HL-60 (cell line): ENCODE measurements at regions not wholly inside any gene's neighbourhood (a gene's known extent, or its start where the extent isn't known, plus 50 kb on each side); places are given as distances from the start of the nearest gene placed in this dataset.

Source experiments
- DNase-seq, 2 experiments: peaks; one replicate each; pipeline ENCODE4 v3.0.0-alpha.2; 2010 to 2020; ENCODE audit warnings: low read depth in 1 of 2, low spot score in 1 of 2
- H3K27ac ChIP-seq: fragments of 250-450 bp; sonication (Bioruptor Pico); replicated peaks from 2 replicates; pipeline ENCODE4 v1.5.1; 2020; ENCODE audit warnings: mild to moderate bottlenecking, moderate library complexity
- H3K27me3 ChIP-seq: fragments of 250-450 bp; sonication (Bioruptor Pico); 2 replicates; pipeline ENCODE4 v1.5.1; 2021; ENCODE audit warnings: mild to moderate bottlenecking, moderate library complexity; ENCODE audit not compliant: insufficient read depth, poor library complexity, severe bottlenecking
- H3K4me3 ChIP-seq: replicated peaks from 2 replicates; pipeline ENCODE4 v1.5.1; 2011; ENCODE audit warnings: mild to moderate bottlenecking, control low read depth, low read length; ENCODE audit not compliant: insufficient read depth
- GABPA ChIP-seq: IDR thresholded peaks from 2 replicates; pipeline ENCODE4 v1.6.1; 2012; ENCODE audit warnings: low read depth
- POLR2AphosphoS5 ChIP-seq: IDR thresholded peaks from 2 replicates; pipeline ENCODE4 v1.6.1; 2012; ENCODE audit warnings: low read depth
- SPI1 ChIP-seq: IDR thresholded peaks from 2 replicates; pipeline ENCODE4 v1.6.1; 2012; ENCODE audit warnings: low read depth, mild to moderate bottlenecking, borderline replicate concordance
- TF ChIP-seq, protein P1 (sequence below): IDR thresholded peaks from one replicate; pipeline ENCODE4 v1.5.1; 2011; ENCODE audit warnings: low read length, control low read depth, inconsistent platforms; ENCODE audit not compliant: insufficient read depth
- TF ChIP-seq, protein P2 (sequence below): IDR thresholded peaks from 2 replicates; pipeline ENCODE4 v1.6.1; 2012; ENCODE audit warnings: low read depth; ENCODE audit not compliant: insufficient replicate concordance

GRCh38 chr3:74287557-74287956 is 326.9 kb downstream of the CNTN3 start:
- no peak overlapping the region for H3K4me3 ChIP-seq
- H3K27me3 ChIP-seq = no peaks in the 10 kb centered on the region
- no peak overlapping the region for H3K27ac ChIP-seq
- no peak for DNase-seq
- TF ChIP-seq, protein P1, sequence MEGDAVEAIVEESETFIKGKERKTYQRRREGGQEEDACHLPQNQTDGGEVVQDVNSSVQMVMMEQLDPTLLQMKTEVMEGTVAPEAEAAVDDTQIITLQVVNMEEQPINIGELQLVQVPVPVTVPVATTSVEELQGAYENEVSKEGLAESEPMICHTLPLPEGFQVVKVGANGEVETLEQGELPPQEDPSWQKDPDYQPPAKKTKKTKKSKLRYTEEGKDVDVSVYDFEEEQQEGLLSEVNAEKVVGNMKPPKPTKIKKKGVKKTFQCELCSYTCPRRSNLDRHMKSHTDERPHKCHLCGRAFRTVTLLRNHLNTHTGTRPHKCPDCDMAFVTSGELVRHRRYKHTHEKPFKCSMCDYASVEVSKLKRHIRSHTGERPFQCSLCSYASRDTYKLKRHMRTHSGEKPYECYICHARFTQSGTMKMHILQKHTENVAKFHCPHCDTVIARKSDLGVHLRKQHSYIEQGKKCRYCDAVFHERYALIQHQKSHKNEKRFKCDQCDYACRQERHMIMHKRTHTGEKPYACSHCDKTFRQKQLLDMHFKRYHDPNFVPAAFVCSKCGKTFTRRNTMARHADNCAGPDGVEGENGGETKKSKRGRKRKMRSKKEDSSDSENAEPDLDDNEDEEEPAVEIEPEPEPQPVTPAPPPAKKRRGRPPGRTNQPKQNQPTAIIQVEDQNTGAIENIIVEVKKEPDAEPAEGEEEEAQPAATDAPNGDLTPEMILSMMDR = no peak
- no peak for TF ChIP-seq POLR2AphosphoS5
- TF ChIP-seq SPI1 = no peak
- TF ChIP-seq, protein P2, sequence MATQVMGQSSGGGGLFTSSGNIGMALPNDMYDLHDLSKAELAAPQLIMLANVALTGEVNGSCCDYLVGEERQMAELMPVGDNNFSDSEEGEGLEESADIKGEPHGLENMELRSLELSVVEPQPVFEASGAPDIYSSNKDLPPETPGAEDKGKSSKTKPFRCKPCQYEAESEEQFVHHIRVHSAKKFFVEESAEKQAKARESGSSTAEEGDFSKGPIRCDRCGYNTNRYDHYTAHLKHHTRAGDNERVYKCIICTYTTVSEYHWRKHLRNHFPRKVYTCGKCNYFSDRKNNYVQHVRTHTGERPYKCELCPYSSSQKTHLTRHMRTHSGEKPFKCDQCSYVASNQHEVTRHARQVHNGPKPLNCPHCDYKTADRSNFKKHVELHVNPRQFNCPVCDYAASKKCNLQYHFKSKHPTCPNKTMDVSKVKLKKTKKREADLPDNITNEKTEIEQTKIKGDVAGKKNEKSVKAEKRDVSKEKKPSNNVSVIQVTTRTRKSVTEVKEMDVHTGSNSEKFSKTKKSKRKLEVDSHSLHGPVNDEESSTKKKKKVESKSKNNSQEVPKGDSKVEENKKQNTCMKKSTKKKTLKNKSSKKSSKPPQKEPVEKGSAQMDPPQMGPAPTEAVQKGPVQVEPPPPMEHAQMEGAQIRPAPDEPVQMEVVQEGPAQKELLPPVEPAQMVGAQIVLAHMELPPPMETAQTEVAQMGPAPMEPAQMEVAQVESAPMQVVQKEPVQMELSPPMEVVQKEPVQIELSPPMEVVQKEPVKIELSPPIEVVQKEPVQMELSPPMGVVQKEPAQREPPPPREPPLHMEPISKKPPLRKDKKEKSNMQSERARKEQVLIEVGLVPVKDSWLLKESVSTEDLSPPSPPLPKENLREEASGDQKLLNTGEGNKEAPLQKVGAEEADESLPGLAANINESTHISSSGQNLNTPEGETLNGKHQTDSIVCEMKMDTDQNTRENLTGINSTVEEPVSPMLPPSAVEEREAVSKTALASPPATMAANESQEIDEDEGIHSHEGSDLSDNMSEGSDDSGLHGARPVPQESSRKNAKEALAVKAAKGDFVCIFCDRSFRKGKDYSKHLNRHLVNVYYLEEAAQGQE = no peak
- no peak for TF ChIP-seq GABPA

DNA sequence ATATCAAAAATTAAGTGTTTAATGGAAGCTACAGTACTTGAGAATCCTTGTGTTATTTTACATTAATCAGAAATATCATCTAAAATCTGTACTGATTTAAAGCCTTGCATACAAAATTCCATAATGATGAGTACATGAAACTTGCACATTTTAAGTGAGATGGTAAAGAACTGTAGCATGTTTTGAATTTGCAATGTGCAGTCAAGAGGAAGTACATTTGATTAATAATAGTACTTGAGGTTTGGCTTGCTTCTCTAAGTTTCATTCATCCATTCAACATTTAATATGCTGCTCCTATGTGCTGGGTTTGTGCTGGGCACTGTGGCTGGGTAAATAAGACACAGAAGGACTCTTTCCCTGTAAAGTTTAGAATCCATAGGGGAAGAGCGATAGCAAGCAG is 332.3 kb downstream of the CNTN3 start:
- Histone ChIP-seq H3K4me3 (no peak overlapping the region), H3K27me3 (no peaks in the 10 kb centered on the region), H3K27ac (no peak overlapping the region)
- no peak for DNase-seq
- no peak for TF ChIP-seq POLR2AphosphoS5
- TF ChIP-seq, protein P2 = no peak
- TF ChIP-seq SPI1 = no peak
- no peak for TF ChIP-seq GABPA
- TF ChIP-seq, protein P1 = no peak

DNA sequence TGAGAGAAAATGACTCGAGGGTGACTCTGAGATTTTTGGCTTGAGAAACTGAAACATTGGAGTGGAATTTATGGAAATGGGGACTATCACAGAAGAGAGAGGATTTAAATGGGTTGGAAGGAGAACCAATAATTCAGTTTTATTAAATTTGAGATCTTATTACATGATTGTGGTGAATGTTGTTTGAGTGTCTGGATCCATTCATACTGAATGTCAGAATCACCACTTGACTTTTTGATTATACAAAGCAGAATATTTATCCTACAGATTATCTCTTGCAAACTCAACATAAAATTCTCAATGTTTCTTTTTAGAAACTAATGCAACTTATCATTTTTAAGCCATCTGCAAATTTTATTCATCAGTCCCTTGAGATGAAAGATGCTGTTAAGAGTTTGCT is 332.8 kb downstream of the CNTN3 start:
- Histone ChIP-seq H3K27ac (no peak overlapping the region), H3K4me3 (no peak overlapping the region), H3K27me3 (no peaks in the 10 kb centered on the region)
- TF ChIP-seq, protein P2 = no peak
- TF ChIP-seq SPI1 = no peak
- no peak for TF ChIP-seq POLR2AphosphoS5
- no peak for TF ChIP-seq GABPA
- TF ChIP-seq, protein P1 = no peak
- DNase-seq = no peak
